SK-N-SH (cell line): ENCODE measurements at regions not wholly inside any gene's neighbourhood (a gene's known extent, or its start where the extent isn't known, plus 50 kb on each side); places are given as distances from the start of the nearest gene placed in this dataset.

Experiments used
- CTCF ChIA-PET: fragments of 300-600, 350-600 bp; formaldehyde crosslinking; extraction: SDS; loops from one replicate; lab custom pipeline; 2021; lab: Yijun Ruan, JAX
- POLR2A ChIA-PET: fragments of 350-600 bp; sonication (Branson Sonifier 250); formaldehyde crosslinking; extraction: SDS; loops from one replicate; lab custom pipeline; 2020; ENCODE audit warnings: antibody characterized with exemption, inconsistent platforms; lab: Yijun Ruan, JAX
- DNase-seq: peaks from one replicate; pipeline ENCODE4 v3.0.0; 2012
- H2AFZ ChIP-seq: fragments of 200-600 bp; sonication (generic); 2 replicates; pipeline ENCODE4 v1.8.1; 2016; ENCODE audit warnings: antibody characterized with exemption, mild to moderate bottlenecking, low read depth
- H3F3A ChIP-seq: fragments of 200-600 bp; sonication (generic); replicated peaks from 2 replicates; pipeline ENCODE3; 2016; ENCODE audit warnings: antibody characterized with exemption, mild to moderate bottlenecking; ENCODE audit not compliant: insufficient read depth
- H3K27ac ChIP-seq, 2 experiments: fragments of 200-500 bp in 1 of 2; fragments of 200-600 bp in 1 of 2; sonication (Bioruptor generic) in 1 of 2; sonication (generic), shearing (Covaris generic) in 1 of 2; 2 replicates each; pipeline versions ENCODE4 v1.5.1 to v1.6.1; 2014 to 2016; ENCODE audit warnings: low read depth in 2 of 2, inconsistent platforms in 1 of 2, low read length in 1 of 2, mild to moderate bottlenecking in 1 of 2, mixed read lengths in 1 of 2
- H3K27me3 ChIP-seq: fragments of 200-600 bp; sonication (generic), shearing (Covaris generic); 2 replicates; pipeline ENCODE4 v1.6.1; 2016; ENCODE audit warnings: mixed run types; ENCODE audit not compliant: insufficient read depth
- H3K36me3 ChIP-seq, 2 experiments: fragments of 200-500 bp in 1 of 2; fragments of 200-600 bp in 1 of 2; sonication (Bioruptor generic) in 1 of 2; sonication (generic) in 1 of 2; replicated peaks in 1 of 2; 2 replicates each; pipeline versions ENCODE3 to v1.5.1; 2014 to 2016; ENCODE audit warnings: low read length in 1 of 2, mild to moderate bottlenecking in 1 of 2; ENCODE audit not compliant: insufficient read depth in 2 of 2, control insufficient read depth in 1 of 2
- H3K4me1 ChIP-seq, 2 experiments: fragments of 200-500 bp in 1 of 2; fragments of 200-600 bp in 1 of 2; sonication (Bioruptor generic) in 1 of 2; sonication (generic), shearing (Covaris generic) in 1 of 2; 2 replicates each; pipeline versions ENCODE4 v1.5.1 to v1.6.1; 2014 to 2016; ENCODE audit warnings: low read depth in 1 of 2, low read length in 1 of 2, mixed run types in 1 of 2; ENCODE audit not compliant: insufficient read depth in 2 of 2, control insufficient read depth in 1 of 2
- H3K4me2 ChIP-seq: fragments of 200-600 bp; sonication (generic), shearing (Covaris generic); 2 replicates; pipeline ENCODE4 v1.6.1; 2017; ENCODE audit warnings: mixed run types
- H3K4me3 ChIP-seq, 2 experiments: fragments of 200-500 bp in 1 of 2; fragments of 200-600 bp in 1 of 2; sonication (Bioruptor generic) in 1 of 2; sonication (generic), shearing (Covaris generic) in 1 of 2; 2 replicates each; pipeline versions ENCODE4 v1.5.1 to v1.8.1; 2014 to 2016; ENCODE audit warnings: low read depth in 2 of 2, inconsistent platforms in 1 of 2, low read length in 1 of 2, mild to moderate bottlenecking in 1 of 2, mixed read lengths in 1 of 2, moderate library complexity in 1 of 2
- H3K79me2 ChIP-seq: fragments of 200-600 bp; sonication (generic); 2 replicates; pipeline ENCODE4 v1.8.1; 2017; ENCODE audit warnings: mild to moderate bottlenecking; ENCODE audit not compliant: insufficient read depth
- H3K9ac ChIP-seq: fragments of 200-600 bp; sonication (generic); 2 replicates; pipeline ENCODE4 v1.6.1; 2017; ENCODE audit warnings: mixed run types
- H3K9me2 ChIP-seq: fragments of 200-600 bp; sonication (generic); 2 replicates; pipeline ENCODE4 v1.6.1; 2017; ENCODE audit warnings: mixed run types
- H3K9me3 ChIP-seq: fragments of 200-600 bp; sonication (generic); 2 replicates; pipeline ENCODE4 v1.6.1; 2017; ENCODE audit warnings: mixed run types, mild to moderate bottlenecking, moderate library complexity
- H4K20me1 ChIP-seq: fragments of 200-600 bp; sonication (generic); 2 replicates; pipeline ENCODE4 v1.6.1; 2017; ENCODE audit warnings: mild to moderate bottlenecking, mixed run types; ENCODE audit not compliant: insufficient read depth
- FOXM1 ChIP-seq: IDR thresholded peaks from 2 replicates; pipeline ENCODE4 v1.4.0; 2012; ENCODE audit warnings: low read depth, mild to moderate bottlenecking
- GABPA ChIP-seq: IDR thresholded peaks from 2 replicates; pipeline ENCODE4 v1.4.0; 2012; ENCODE audit warnings: low read depth, mild to moderate bottlenecking
- JUND ChIP-seq: IDR thresholded peaks from 2 replicates; pipeline ENCODE4 v1.4.0; 2012
- MAX ChIP-seq: IDR thresholded peaks from 2 replicates; pipeline ENCODE4 v1.4.0; 2012; ENCODE audit warnings: low read depth
- MEF2A ChIP-seq: IDR thresholded peaks from 2 replicates; pipeline ENCODE4 v1.4.0; 2012; ENCODE audit warnings: low read depth, borderline replicate concordance
- MXI1 ChIP-seq: IDR thresholded peaks from 2 replicates; pipeline ENCODE4 v1.6.1; 2012; ENCODE audit warnings: mild to moderate bottlenecking, low read depth, low read length, improper control_type of control experiment
- NFIC ChIP-seq: IDR thresholded peaks from 2 replicates; pipeline ENCODE4 v1.4.0; 2012; ENCODE audit warnings: borderline replicate concordance
- RAD21 ChIP-seq: IDR thresholded peaks from 2 replicates; pipeline ENCODE4 v1.6.1; 2012; ENCODE audit warnings: mild to moderate bottlenecking, low read length
- SIN3A ChIP-seq: IDR thresholded peaks from 2 replicates; pipeline ENCODE4 v1.6.1; 2012; ENCODE audit warnings: low read depth, mild to moderate bottlenecking, low read length, moderate library complexity, borderline replicate concordance
- TCF12 ChIP-seq: IDR thresholded peaks from 2 replicates; pipeline ENCODE4 v1.4.0; 2012
- TEAD4 ChIP-seq: IDR thresholded peaks from 2 replicates; pipeline ENCODE4 v1.4.0; 2012; ENCODE audit warnings: mild to moderate bottlenecking, borderline replicate concordance; ENCODE audit not compliant: insufficient read depth
- USF1 ChIP-seq: IDR thresholded peaks from 2 replicates; pipeline ENCODE4 v1.4.0; 2012; ENCODE audit warnings: low read depth, borderline replicate concordance
- YY1 ChIP-seq: IDR thresholded peaks from 2 replicates; pipeline ENCODE4 v1.4.0; 2012; ENCODE audit warnings: low read depth, mild to moderate bottlenecking
- WGBS: methylation state at CpG from one replicate; pipeline ENCODE4 v1.1.6; 2017; ENCODE audit warnings: low lambda C conversion rate; 5-methylcytosine and 5-hydroxymethylcytosine counted together

- no peak for TF ChIP-seq TCF12
- TF ChIP-seq MAX = no peak
- TF ChIP-seq YY1 = no peak
- TF ChIP-seq GABPA = no peak
- no peak for TF ChIP-seq NFIC
- no peak for TF ChIP-seq JUND
Measured at GRCh38 chr19:28793391-28794168, 419.4 kb downstream of the UQCRFS1 start (continued).

GRCh38 chr19:28785971-28786370, 427.0 kb downstream of the UQCRFS1 start:
- Histone ChIP-seq H3K9me2 (no peaks in the 10 kb centered on the region), H2AFZ (no peak overlapping the region), H3K27ac (no peak overlapping the region), H3K4me1 (no peaks in the 10 kb centered on the region), H3K4me3 (no peak overlapping the region), H3K36me3 (no peaks in the 10 kb centered on the region), H3K9ac (no peak overlapping the region), H4K20me1 (no peaks in the 10 kb centered on the region), H3K27me3 (peaks cover 5% of the 10 kb centered on the region; the same call in 1 of the 2 replicates), H3K9me3 (no peaks in the 10 kb centered on the region), H3K4me2 (no peak overlapping the region), H3F3A (no peaks in the 10 kb centered on the region), H3K79me2 (no peaks in the 10 kb centered on the region)
- TF ChIP-seq NFIC (no peak), YY1 (no peak), MEF2A (no peak), SIN3A (no peak)
- ChIA-PET CTCF (no interaction called here), POLR2A (no interaction called here)
- DNase-seq = no peak
- WGBS = 0% methylated on average over 3 of the region's 3 CpGs

GRCh38 chr19:28764066-28764465, 448.9 kb downstream of the UQCRFS1 start:
- Histone ChIP-seq H3F3A (no peaks in the 10 kb centered on the region), H3K4me3 (no peak overlapping the region), H3K9me2 (no peaks in the 10 kb centered on the region), H3K9me3 (no peaks in the 10 kb centered on the region), H3K4me1 (no peaks in the 10 kb centered on the region), H4K20me1 (no peaks in the 10 kb centered on the region), H2AFZ (no peak overlapping the region), H3K27me3 (no peaks in the 10 kb centered on the region), H3K9ac (no peak overlapping the region), H3K36me3 (no peaks in the 10 kb centered on the region), H3K79me2 (no peaks in the 10 kb centered on the region), H3K4me2 (no peak overlapping the region), H3K27ac (no peak overlapping the region)
- TF ChIP-seq GABPA (no peak), MAX (no peak), FOXM1 (no peak), NFIC (no peak), USF1 (no peak), MXI1 (no peak), TEAD4 (no peak), RAD21 (no peak)
- POLR2A ChIA-PET = no interaction called here
- no peak for DNase-seq
- CTCF ChIA-PET = no interaction called here
